Panc1 (cell line): ENCODE measurements at regions not wholly inside any gene's neighbourhood (a gene's known extent, or its start where the extent isn't known, plus 50 kb on each side); places are given as distances from the start of the nearest gene placed in this dataset.

Experiments
- CTCF ChIP-seq: fragments of 450-650 bp; IDR thresholded peaks from 2 replicates; pipeline ENCODE4 v1.5.1; 2017; ENCODE audit warnings: mild to moderate bottlenecking
- POLR2AphosphoS5 ChIP-seq: IDR thresholded peaks from 2 replicates; pipeline ENCODE4 v1.6.1; 2012; ENCODE audit warnings: mild to moderate bottlenecking, low read depth, low read length, moderate library complexity
- SIN3A ChIP-seq: IDR thresholded peaks from 2 replicates; pipeline ENCODE4 v1.6.1; 2012; ENCODE audit warnings: low read depth, mild to moderate bottlenecking, low read length, moderate library complexity, borderline replicate concordance; ENCODE audit not compliant: insufficient read depth

DNA sequence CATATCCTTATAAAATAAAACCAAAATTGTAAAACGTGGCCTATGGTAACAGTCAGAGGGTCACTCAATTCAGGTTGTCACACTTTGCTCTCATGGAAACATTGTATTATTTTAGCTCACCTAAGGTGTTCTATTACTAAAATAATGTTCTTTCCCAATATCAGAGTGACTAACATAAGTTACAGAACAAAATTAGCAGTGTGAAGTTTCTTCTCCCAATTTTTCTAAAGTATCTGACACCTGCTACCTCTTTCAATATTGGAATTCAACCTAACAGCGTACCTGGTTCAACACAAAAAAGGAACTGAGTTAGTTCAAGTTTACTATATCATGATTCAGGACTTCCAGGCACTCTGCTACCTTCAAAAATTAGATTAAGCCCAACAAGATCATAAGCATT, 190.4 kb downstream of the ZEB2 start:
- TF ChIP-seq CTCF = no peak
- TF ChIP-seq POLR2AphosphoS5 = no peak
- no peak for TF ChIP-seq SIN3A
